Type B pancreatic cell (in vitro differentiated cells): ENCODE measurements at regions not wholly inside any gene's neighbourhood (a gene's known extent, or its start where the extent isn't known, plus 50 kb on each side); places are given as distances from the start of the nearest gene placed in this dataset.

ENCODE experiments used
- DNase-seq: peaks from one replicate; pipeline ENCODE4 v3.0.0; 2021; ENCODE audit warnings: mixed read lengths; ENCODE audit not compliant: unreplicated experiment; ENCODE audit errors: extremely low spot score
- H3K27ac Mint-ChIP-seq: 2 replicates; pipeline ENCODE4 v1.8.0; 2021; ENCODE audit warnings: mild to moderate bottlenecking, mixed read lengths
- H3K27me3 Mint-ChIP-seq: 2 replicates; pipeline ENCODE4 v1.8.0; 2021; ENCODE audit warnings: mixed read lengths
- H3K36me3 Mint-ChIP-seq: 2 replicates; pipeline ENCODE4 v1.8.0; 2021; ENCODE audit warnings: mixed read lengths
- H3K4me1 Mint-ChIP-seq: one replicate; pipeline ENCODE4 v1.8.0; 2021; ENCODE audit warnings: mixed read lengths; ENCODE audit not compliant: unreplicated experiment
- H3K4me3 Mint-ChIP-seq: 2 replicates; pipeline ENCODE4 v1.8.0; 2021; ENCODE audit warnings: mild to moderate bottlenecking, mixed read lengths
- H3K9me3 Mint-ChIP-seq: 2 replicates; pipeline ENCODE4 v1.8.0; 2021; ENCODE audit warnings: mixed read lengths
- CTCF ChIP-seq: fragments of 200-600 bp; sonication (generic); conservative IDR thresholded peaks from 2 replicates; pipeline ENCODE4 v1.5.0; 2021; ENCODE audit warnings: antibody characterized with exemption, mild to moderate bottlenecking

- peaks cover 32% of the 10 kb centered on the region for H3K27me3 Mint-ChIP-seq
- TF ChIP-seq CTCF = no peak
- DNase-seq = peak; percentile 74
- peak overlapping the region; percentile 82 for H3K4me3 Mint-ChIP-seq
- H3K27ac Mint-ChIP-seq = peak overlapping the region; percentile 69
- no peaks in the 10 kb centered on the region for H3K36me3 Mint-ChIP-seq
- no peaks in the 10 kb centered on the region for H3K9me3 Mint-ChIP-seq
- peaks cover 32% of the 10 kb centered on the region for H3K4me1 Mint-ChIP-seq
Measured at GRCh38 chr6:125363039-125363823, 61.5 kb upstream of the HDDC2 start.

DNA sequence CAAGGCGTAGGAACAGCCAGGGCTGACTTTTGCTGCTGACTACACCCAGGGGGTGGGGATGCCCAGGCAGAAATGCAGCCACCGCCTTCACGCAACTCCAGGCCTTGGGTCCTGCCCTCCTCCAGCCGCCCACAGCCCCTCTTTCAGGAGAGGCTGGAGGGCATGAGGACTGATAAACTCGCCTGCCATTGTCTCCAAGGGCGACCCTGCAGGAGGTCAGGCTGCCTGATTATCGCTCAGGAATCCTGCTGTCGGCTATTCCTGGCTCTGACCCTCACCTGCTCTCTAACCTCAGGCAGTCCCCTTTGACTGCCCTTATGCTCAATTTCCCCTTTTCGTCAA lies 62.0 kb upstream of the HDDC2 start:
- H3K4me1 Mint-ChIP-seq = peaks cover 31% of the 10 kb centered on the region
- no peak for TF ChIP-seq CTCF
- no peaks in the 10 kb centered on the region for H3K9me3 Mint-ChIP-seq
- H3K4me3 Mint-ChIP-seq = peak overlapping the region; percentile 82
- no peaks in the 10 kb centered on the region for H3K36me3 Mint-ChIP-seq
- H3K27ac Mint-ChIP-seq = peak overlapping the region; percentile 69
- DNase-seq = no peak
- peaks cover 29% of the 10 kb centered on the region for H3K27me3 Mint-ChIP-seq

DNA sequence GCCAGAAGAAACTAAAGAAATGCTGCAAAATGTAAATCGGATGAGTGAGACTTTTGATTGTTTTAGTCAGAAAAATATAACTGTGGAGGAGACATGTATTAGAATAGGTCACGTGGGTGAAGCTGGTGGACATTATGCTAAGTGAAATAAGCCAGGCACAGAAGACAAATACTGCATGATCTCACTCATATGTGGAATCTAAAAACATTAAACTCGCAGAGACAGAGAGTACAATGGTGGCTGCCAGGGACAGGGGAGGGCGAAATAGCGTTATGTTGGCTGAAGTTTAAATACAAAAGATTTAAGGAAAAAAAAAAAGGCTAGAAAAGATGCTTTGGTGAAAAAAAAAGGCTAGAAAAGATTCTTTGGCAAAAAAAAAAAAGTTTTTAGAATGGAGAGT lies 63.5 kb upstream of the HDDC2 start:
- peak overlapping the region; percentile 1 for H3K4me3 Mint-ChIP-seq
- H3K4me1 Mint-ChIP-seq = peaks cover 29% of the 10 kb centered on the region
- no peak overlapping the region for H3K27ac Mint-ChIP-seq
- no peaks in the 10 kb centered on the region for H3K36me3 Mint-ChIP-seq
- no peak for TF ChIP-seq CTCF
- no peak for DNase-seq
- H3K27me3 Mint-ChIP-seq = peaks cover 27% of the 10 kb centered on the region
- H3K9me3 Mint-ChIP-seq = no peaks in the 10 kb centered on the region

DNA sequence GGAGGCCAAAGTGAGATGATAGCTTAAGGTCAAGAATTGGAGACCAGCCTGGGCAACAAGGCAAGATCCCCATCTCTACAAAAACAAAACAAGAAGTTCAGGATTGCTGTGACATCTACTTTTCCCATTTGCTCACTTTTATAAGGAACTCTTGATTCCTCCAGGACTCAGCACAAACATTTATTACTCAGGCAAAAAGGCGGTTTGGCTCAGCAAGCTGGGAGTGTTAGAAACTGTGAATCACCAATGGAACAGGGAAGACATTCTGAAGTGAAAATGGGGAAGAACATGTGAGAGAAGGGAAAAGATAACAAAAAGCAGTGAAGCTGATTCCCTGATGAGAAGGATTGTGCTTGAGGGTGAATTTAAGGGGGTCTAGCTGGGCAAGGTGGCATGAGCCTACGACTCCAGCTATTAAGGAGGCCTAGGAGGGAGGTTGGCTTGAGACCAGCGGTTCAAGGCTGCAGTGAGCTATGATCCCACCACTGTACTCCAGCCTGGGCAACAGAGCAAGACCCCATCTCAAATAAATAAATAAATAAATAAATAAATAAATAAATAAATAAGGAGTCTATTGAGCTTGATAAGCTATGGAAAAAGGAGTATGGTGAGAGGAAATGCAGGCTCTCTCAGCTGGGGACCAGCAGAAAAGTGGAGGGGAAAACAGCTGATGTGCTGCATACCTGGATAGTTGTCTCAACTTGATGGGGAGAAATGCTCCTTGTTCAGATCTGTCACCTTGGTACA lies 65.4 kb upstream of the HDDC2 start:
- no peak overlapping the region for H3K27ac Mint-ChIP-seq
- no peak for TF ChIP-seq CTCF
- H3K4me3 Mint-ChIP-seq = no peak overlapping the region
- no peaks in the 10 kb centered on the region for H3K9me3 Mint-ChIP-seq
- H3K36me3 Mint-ChIP-seq = no peaks in the 10 kb centered on the region
- H3K27me3 Mint-ChIP-seq = peaks cover 20% of the 10 kb centered on the region
- DNase-seq = no peak
- peaks cover 26% of the 10 kb centered on the region for H3K4me1 Mint-ChIP-seq

DNA sequence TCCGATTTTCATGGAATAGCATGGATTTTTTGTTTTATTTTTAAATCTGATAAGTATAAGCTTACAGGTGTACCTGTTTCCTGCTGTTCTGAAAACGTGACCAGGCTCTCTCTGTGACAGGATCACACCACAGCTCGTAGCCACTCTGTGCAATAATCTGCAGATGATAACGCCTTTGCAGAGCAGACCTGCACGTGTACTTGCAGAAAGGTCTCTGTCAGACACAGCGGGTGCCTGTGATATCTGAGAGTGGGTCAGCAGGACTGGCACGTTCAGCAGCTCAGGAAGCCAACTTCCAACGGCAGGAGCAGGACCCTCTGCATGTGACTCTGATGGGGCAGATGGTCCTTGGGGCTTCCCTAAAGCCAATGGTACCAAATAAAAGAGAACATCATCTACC lies 68.6 kb upstream of the HDDC2 start:
- Mint-ChIP-seq H3K27me3 (peaks cover 7% of the 10 kb centered on the region), H3K9me3 (no peaks in the 10 kb centered on the region), H3K4me3 (no peak overlapping the region), H3K27ac (no peak overlapping the region), H3K36me3 (no peaks in the 10 kb centered on the region), H3K4me1 (peaks cover 8% of the 10 kb centered on the region)
- no peak for DNase-seq
- TF ChIP-seq CTCF = no peak
